ENCODE measurements at regions not wholly inside any gene's neighbourhood (a gene's known extent, or its start where the extent isn't known, plus 50 kb on each side); places are given as distances from the start of the nearest gene placed in this dataset.

GRCh38 chr2:167401309-167401708 is 513.0 kb downstream of the XIRP2 start:
- TF ChIP-seq CTCF (IDR thresholded peaks at IDR 0.05) (no peak), POLR2A (IDR thresholded peaks at IDR 0.05) (no peak)
